Liver (tissue), 8 donors: ENCODE measurements at regions not wholly inside any gene's neighbourhood (a gene's known extent, or its start where the extent isn't known, plus 50 kb on each side); places are given as distances from the start of the nearest gene placed in this dataset.

Experiments used
- DNase-seq: peaks from one replicate; pipeline ENCODE4 v3.0.0-alpha.2; 2017; ENCODE audit warnings: low spot score
- H3K27ac ChIP-seq, 2 donors: one replicate each; pipeline ENCODE4 v1.7.0; 2013; ENCODE audit warnings: inconsistent platforms in 2 of 2, low read length in 2 of 2, control low read depth in 1 of 2, low read depth in 1 of 2, mild to moderate bottlenecking in 1 of 2
- H3K27me3 ChIP-seq, 4 donors: one replicate each; pipeline versions ENCODE4 v1.6.1 to v1.7.0; 2013; ENCODE audit warnings: low read length in 3 of 4, inconsistent platforms in 1 of 4, mild to moderate bottlenecking in 1 of 4, moderate library complexity in 1 of 4; ENCODE audit not compliant: control insufficient read depth in 4 of 4, insufficient read depth in 4 of 4
- H3K36me3 ChIP-seq, 4 donors: one replicate each; pipeline versions ENCODE4 v1.6.1 to v1.7.0; 2013; ENCODE audit warnings: low read length in 3 of 4, mild to moderate bottlenecking in 3 of 4, low read depth in 1 of 4, moderate library complexity in 1 of 4; ENCODE audit not compliant: control insufficient read depth in 4 of 4, insufficient read depth in 3 of 4
- H3K4me1 ChIP-seq, 4 donors: one replicate each; pipeline versions ENCODE4 v1.6.1 to v1.7.0; 2013; ENCODE audit warnings: low read length in 3 of 4, mild to moderate bottlenecking in 3 of 4, moderate library complexity in 1 of 4; ENCODE audit not compliant: control insufficient read depth in 4 of 4, insufficient read depth in 4 of 4
- H3K4me3 ChIP-seq, 3 donors: one replicate each; pipeline versions ENCODE4 v1.6.1 to v1.7.0; 2013; ENCODE audit warnings: low read length in 3 of 3, control low read depth in 1 of 3, low read depth in 1 of 3, mild to moderate bottlenecking in 1 of 3
- H3K9ac ChIP-seq, 2 donors: one replicate each; pipeline ENCODE4 v1.7.0; 2013; ENCODE audit warnings: low read length in 2 of 2, mild to moderate bottlenecking in 2 of 2, moderate library complexity in 2 of 2, control low read depth in 1 of 2, low read depth in 1 of 2
- H3K9me3 ChIP-seq, 4 donors: one replicate each; pipeline versions ENCODE4 v1.6.1 to v1.7.0; 2013; ENCODE audit warnings: low read length in 3 of 4; ENCODE audit not compliant: control insufficient read depth in 4 of 4
- CTCF ChIP-seq: fragments of 150-350 bp; IDR thresholded peaks from 2 replicates; pipeline ENCODE4 v1.5.1; 2017; ENCODE audit warnings: improper control_type of control experiment, low read depth, low read length; ENCODE audit not compliant: missing input control
- EGR1 ChIP-seq, 2 donors: IDR thresholded peaks; 2 replicates each; pipeline ENCODE4 v1.6.1; 2016 to 2018; ENCODE audit warnings: antibody characterized with exemption in 2 of 2, low read depth in 2 of 2
- FOXA1 ChIP-seq: IDR thresholded peaks from 2 replicates; pipeline ENCODE4 v1.6.1; 2016; ENCODE audit warnings: antibody characterized with exemption
- FOXA2 ChIP-seq: IDR thresholded peaks from 2 replicates; pipeline ENCODE4 v1.6.1; 2016; ENCODE audit warnings: antibody characterized with exemption
- GABPA ChIP-seq, 2 donors: IDR thresholded peaks in 1 of 2; conservative IDR thresholded peaks in 1 of 2; 2 replicates each; pipeline ENCODE4 v1.6.1; 2016; ENCODE audit warnings: antibody characterized with exemption in 2 of 2, mild to moderate bottlenecking in 1 of 2, moderate library complexity in 1 of 2
- HNF4A ChIP-seq, 2 donors: conservative IDR thresholded peaks; 2 replicates each; pipeline ENCODE4 v1.6.1; 2016; ENCODE audit warnings: antibody characterized with exemption in 2 of 2, mild to moderate bottlenecking in 2 of 2
- HNF4G ChIP-seq: IDR thresholded peaks from 2 replicates; pipeline ENCODE4 v1.6.1; 2016; ENCODE audit warnings: antibody characterized with exemption
- JUND ChIP-seq, 2 donors: IDR thresholded peaks; 2 replicates each; pipeline ENCODE4 v1.6.1; 2016; ENCODE audit warnings: antibody characterized with exemption in 2 of 2
- MAX ChIP-seq: IDR thresholded peaks from 2 replicates; pipeline ENCODE4 v1.6.1; 2016; ENCODE audit warnings: antibody characterized with exemption
- NR2F2 ChIP-seq: IDR thresholded peaks from 2 replicates; pipeline ENCODE4 v1.6.1; 2016; ENCODE audit warnings: antibody characterized with exemption
- RAD21 ChIP-seq, 2 donors: IDR thresholded peaks; 2 replicates each; pipeline ENCODE4 v1.6.1; 2016; ENCODE audit warnings: antibody characterized with exemption in 2 of 2, mild to moderate bottlenecking in 2 of 2
- REST ChIP-seq: IDR thresholded peaks from 2 replicates; pipeline ENCODE4 v1.6.1; 2016; ENCODE audit warnings: antibody characterized with exemption, mild to moderate bottlenecking
- RXRA ChIP-seq, 2 donors: IDR thresholded peaks; 2 replicates each; pipeline ENCODE4 v1.6.1; 2017 to 2018; ENCODE audit warnings: antibody characterized with exemption in 2 of 2, mild to moderate bottlenecking in 1 of 2
- SP1 ChIP-seq: IDR thresholded peaks from 2 replicates; pipeline ENCODE4 v1.6.1; 2018; ENCODE audit warnings: antibody characterized with exemption, mild to moderate bottlenecking
- TAF1 ChIP-seq: conservative IDR thresholded peaks from 2 replicates; pipeline ENCODE4 v1.6.1; 2016; ENCODE audit warnings: antibody characterized with exemption, mild to moderate bottlenecking
- YY1 ChIP-seq: IDR thresholded peaks from 2 replicates; pipeline ENCODE4 v1.6.1; 2016; ENCODE audit warnings: antibody characterized with exemption, mild to moderate bottlenecking
- ZBTB33 ChIP-seq: IDR thresholded peaks from 2 replicates; pipeline ENCODE4 v1.6.1; 2016; ENCODE audit warnings: antibody characterized with exemption
- WGBS: extraction: QIAGEN DNeasy Blood & Tissue Kit; methylation state at CpG from one replicate; pipeline ENCODE4 v1.1.7; 2013; 5-methylcytosine and 5-hydroxymethylcytosine counted together
- TF ChIP-seq, protein P1 (sequence below): IDR thresholded peaks from 2 replicates; pipeline ENCODE4 v1.6.1; 2016; ENCODE audit warnings: antibody characterized with exemption
- donor health status: healthy.
- donor health status: healthy.
- donor health status: healthy.
- donor health status: healthy.
- donor health status: healthy.

- Histone ChIP-seq H3K27ac (no peak overlapping the region), H3K9me3 (no peaks in the 10 kb centered on the region), H3K4me3 (no peak overlapping the region), H3K9ac (no peak overlapping the region), H3K36me3 (peaks cover 0 to 2% (median 0%) of the 10 kb centered on the region in 4 donors), H3K4me1 (peaks cover 0 to 5% (median 0%) of the 10 kb centered on the region in 4 donors), H3K27me3 (no peaks in the 10 kb centered on the region)
- 79% methylated on average over 2 of the region's 2 CpGs for WGBS
- TF ChIP-seq FOXA1, result no peak
- TF ChIP-seq ZBTB33, result no peak
- no peak for TF ChIP-seq EGR1 (IDR thresholded peaks at IDR 0.05; ENCODE audit: low read depth in 2 of 2)
- no peak for DNase-seq
Observed at GRCh38 chr21:16473988-16474387, 744.2 kb downstream of the USP25 start.

DNA sequence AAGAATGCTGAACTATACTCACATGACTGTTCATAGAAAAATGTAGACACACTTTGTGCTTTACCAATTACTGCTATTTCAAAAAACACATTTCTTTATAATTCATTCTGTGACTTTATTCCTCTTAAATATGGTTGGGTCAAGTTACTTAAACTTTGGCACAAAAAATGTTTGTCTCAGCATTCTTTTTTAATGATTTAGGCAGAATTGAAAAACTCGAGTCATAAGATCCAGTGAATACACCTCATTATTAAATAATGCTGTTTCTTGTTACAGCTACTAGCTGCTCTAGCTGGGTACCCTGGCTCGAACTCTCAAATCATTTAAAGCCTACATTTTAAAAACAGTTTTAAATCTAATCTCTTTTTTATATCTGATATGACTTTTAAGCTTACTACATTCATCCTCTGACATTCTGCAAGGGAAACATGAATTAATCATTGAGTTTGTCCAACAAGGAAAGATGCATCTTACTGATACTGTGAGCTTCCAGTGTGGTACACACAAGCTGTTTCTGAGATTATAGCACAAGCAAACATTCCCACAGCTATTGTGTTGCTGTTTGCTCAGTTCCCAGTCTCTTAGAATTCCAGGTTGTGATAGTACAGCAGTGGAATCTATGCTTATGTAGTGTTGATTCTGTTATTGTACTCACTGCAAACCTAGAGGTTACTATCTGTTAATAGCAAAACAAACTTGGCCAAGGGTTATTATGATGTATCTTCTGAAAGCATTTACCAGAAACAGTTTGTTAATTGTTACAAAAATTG, 746.5 kb downstream of the USP25 start:
- Histone ChIP-seq H3K27me3 (no peaks in the 10 kb centered on the region), H3K9me3 (no peaks in the 10 kb centered on the region), H3K9ac (no peak overlapping the region), H3K4me1 (peaks cover 0 to 3% (median 0%) of the 10 kb centered on the region in 4 donors), H3K4me3 (no peak overlapping the region), H3K36me3 (peaks cover 0 to 2% (median 0%) of the 10 kb centered on the region in 4 donors), H3K27ac (no peak overlapping the region)
- no peak for DNase-seq
- no peak for TF ChIP-seq HNF4G
- TF ChIP-seq EGR1 (IDR thresholded peaks at IDR 0.05; ENCODE audit: low read depth in 2 of 2), result no peak
- no peak for TF ChIP-seq JUND (IDR thresholded peaks at IDR 0.05)
- no peak for TF ChIP-seq NR2F2
- no peak for TF ChIP-seq RAD21 (IDR thresholded peaks at IDR 0.05)
- TF ChIP-seq, protein P1, sequence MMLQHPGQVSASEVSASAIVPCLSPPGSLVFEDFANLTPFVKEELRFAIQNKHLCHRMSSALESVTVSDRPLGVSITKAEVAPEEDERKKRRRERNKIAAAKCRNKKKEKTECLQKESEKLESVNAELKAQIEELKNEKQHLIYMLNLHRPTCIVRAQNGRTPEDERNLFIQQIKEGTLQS, result no peak
- TF ChIP-seq ZBTB33, result no peak
- TF ChIP-seq CTCF, result no peak
- no peak for TF ChIP-seq SP1
- no peak for TF ChIP-seq RXRA (IDR thresholded peaks at IDR 0.05)
- no peak for TF ChIP-seq GABPA (IDR thresholded peaks at IDR 0.05 in 1 of 2, conservative IDR thresholded peaks at IDR 0.05 in 1 of 2)
- no peak for TF ChIP-seq REST
- TF ChIP-seq TAF1, result no peak
- no peak for TF ChIP-seq FOXA2
- no peak for TF ChIP-seq YY1
- TF ChIP-seq HNF4A (conservative IDR thresholded peaks at IDR 0.05), result no peak
- no peak for TF ChIP-seq FOXA1
- TF ChIP-seq MAX, result no peak
- 54% methylated on average over 2 of the region's 2 CpGs for WGBS
